HG02571 (cell line): ENCODE measurements at regions not wholly inside any gene's neighbourhood (a gene's known extent, or its start where the extent isn't known, plus 50 kb on each side); places are given as distances from the start of the nearest gene placed in this dataset.
"Not testable (repeated sequence)": the region's sequence is repeated elsewhere in the genome, so short reads cannot be mapped to it uniquely, and the experiment has no call there.

ENCODE experiments used
- ATAC-seq: cut with Tn5 transposase; IDR thresholded peaks from one replicate; pipeline ENCODE4 v1.9.1; 2021; ENCODE audit warnings: mild to moderate bottlenecking, moderate library complexity; ENCODE audit not compliant: unreplicated experiment

DNA sequence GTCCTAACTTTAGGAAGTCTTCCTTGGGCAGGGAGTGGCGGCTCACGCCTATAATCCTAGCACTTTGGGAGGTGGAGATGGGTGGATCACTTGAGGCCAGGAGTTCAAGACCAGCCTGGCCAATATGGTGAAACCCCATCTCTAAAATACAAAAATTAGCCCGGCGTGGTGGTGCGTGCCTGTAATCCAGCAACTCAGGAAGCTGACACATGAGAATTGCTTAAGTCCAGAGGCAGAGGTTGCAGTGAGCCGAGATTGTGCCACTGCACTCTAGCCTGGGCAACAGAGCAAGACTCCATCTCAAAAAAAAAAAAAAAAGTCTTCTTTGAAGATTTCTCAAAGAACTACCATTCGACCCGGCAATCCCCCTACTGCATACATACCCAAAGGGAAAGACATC lies 50.0 kb upstream of the GPCPD1 start:
- not testable (repeated sequence) for ATAC-seq
